Right ventricle myocardium inferior (tissue), 1 donor: ENCODE measurements at regions not wholly inside any gene's neighbourhood (a gene's known extent, or its start where the extent isn't known, plus 50 kb on each side); places are given as distances from the start of the nearest gene placed in this dataset.
"Not testable (repeated sequence)": the region's sequence is repeated elsewhere in the genome, so short reads cannot be mapped to it uniquely, and the experiment has no call there.

ENCODE experiments used
- ATAC-seq: fragments of 200-7000 bp; cut with Tn5 transposase; one replicate; pipeline ENCODE4 v1.9.1; 2020; ENCODE audit warnings: mild to moderate bottlenecking, moderate library complexity
- DNase-seq: peaks from one replicate; pipeline ENCODE4 v3.0.0; 2021; ENCODE audit errors: missing footprints
- intact Hi-C: fragments of 100-400 bp; cut with DNase I; formaldehyde crosslinking; loops from one replicate; pipeline ENCODE4 v1.11.0; 2022
- donor health status: DM: no; HTN: yes; CAD: no; lungs with severe emphysema.

- DNase-seq (no peak), ATAC-seq (no peak)
- intact Hi-C loops = no loop called here
These were observed 187.2 kb downstream of the RPL10L start for GRCh38 chr14:46464341-46464740.

GRCh38 chr14:46451800-46452199, 199.8 kb downstream of the RPL10L start:
- DNase-seq = no peak
- intact Hi-C loops = no loop called here
- no peak for ATAC-seq

- ATAC-seq (no peak), DNase-seq (no peak)
- intact Hi-C loops = no loop called here
These were observed 206.9 kb downstream of the RPL10L start for GRCh38 chr14:46444666-46445065.

GRCh38 chr14:46433381-46433780, 218.2 kb downstream of the RPL10L start:
- DNase-seq (no peak), ATAC-seq (no peak)
- intact Hi-C loops = no loop called here

GRCh38 chr14:46432516-46432915, 219.1 kb downstream of the RPL10L start:
- no peak for DNase-seq
- intact Hi-C loops = no loop called here
- ATAC-seq = no peak

- intact Hi-C loops = no loop called here
- ATAC-seq = no peak
- DNase-seq = no peak
These were observed 234.5 kb downstream of the RPL10L start for GRCh38 chr14:46417066-46417465.

GRCh38 chr14:46404865-46405811, 246.4 kb downstream of the RPL10L start:
- ATAC-seq (no peak), DNase-seq (no peak)
- intact Hi-C loops = no loop called here

- DNase-seq, intact Hi-C loops, ATAC-seq: not testable (repeated sequence)
These were observed 249.4 kb downstream of the RPL10L start for GRCh38 chr14:46402001-46402690.

GRCh38 chr14:46401066-46401465, 250.5 kb downstream of the RPL10L start:
- no peak for ATAC-seq

GRCh38 chr14:46399049-46399448, 252.5 kb downstream of the RPL10L start:
- intact Hi-C loops = no loop called here
- DNase-seq = no peak
- ATAC-seq = no peak

More at GRCh38 chr14:46401066-46401465, 250.5 kb downstream of the RPL10L start:
- intact Hi-C loops = no loop called here
- no peak for DNase-seq

GRCh38 chr14:46384611-46385010, 267.0 kb downstream of the RPL10L start:
- ATAC-seq (no peak), DNase-seq (no peak)
- intact Hi-C loops = no loop called here

- no peak for ATAC-seq
- intact Hi-C loops = no loop called here
- DNase-seq = no peak
These were observed 269.9 kb downstream of the RPL10L start for GRCh38 chr14:46381674-46382073.

- DNase-seq (no peak), ATAC-seq (no peak)
- intact Hi-C loops = no loop called here
These were observed 273.3 kb downstream of the RPL10L start for GRCh38 chr14:46378248-46378647.

- DNase-seq (no peak), ATAC-seq (no peak)
- intact Hi-C loops = no loop called here
These were observed 274.3 kb downstream of the RPL10L start for GRCh38 chr14:46377305-46377704.

GRCh38 chr14:46369391-46369790, 282.2 kb downstream of the RPL10L start:
- DNase-seq = no peak
- intact Hi-C loops = no loop called here
- ATAC-seq = no peak

- intact Hi-C loops = no loop called here
- DNase-seq = no peak
- ATAC-seq = no peak
These were observed 283.3 kb downstream of the RPL10L start for GRCh38 chr14:46368275-46368674.

GRCh38 chr14:46352844-46353243, 298.7 kb downstream of the RPL10L start:
- ATAC-seq (no peak), DNase-seq (no peak)
- intact Hi-C loops = no loop called here

GRCh38 chr14:46344327-46344937, 307.1 kb downstream of the RPL10L start:
- intact Hi-C loops = no loop called here
- ATAC-seq (no peak), DNase-seq (no peak)

GRCh38 chr14:46325777-46326176, 325.8 kb downstream of the RPL10L start:
- DNase-seq = no peak
- ATAC-seq = no peak
- intact Hi-C loops = no loop called here

GRCh38 chr14:46325157-46325556, 326.4 kb downstream of the RPL10L start:
- intact Hi-C loops = no loop called here
- DNase-seq = no peak
- ATAC-seq = no peak
